ENCODE measurements at regions not wholly inside any gene's neighbourhood (a gene's known extent, or its start where the extent isn't known, plus 50 kb on each side); places are given as distances from the start of the nearest gene placed in this dataset.

- H3K4me1 ChIP-seq (ENCODE audit: control insufficient read depth in 5 of 5, insufficient read depth in 5 of 5, low read length in 5 of 5) = no peaks in the 10 kb centered on the region
- H3K9me3 ChIP-seq (ENCODE audit: control insufficient read depth in 4 of 4, insufficient read depth in 3 of 4, low read length in 3 of 4) = peaks cover 0 to 15% (median 7%) of the 10 kb centered on the region in 4 donors
- WGBS, 2 donors = 47 to 52% methylated on average over 7 of the region's 7 CpGs
- H3K27ac ChIP-seq (ENCODE audit: low read depth in 1 of 2, low read length in 1 of 2) = no peak overlapping the region
- DNase-seq (no peak), ATAC-seq (ENCODE audit: insufficient read depth, low FRiP score) (no peak)
- no peak overlapping the region for H3K4me3 ChIP-seq
- TF ChIP-seq, protein P1, sequence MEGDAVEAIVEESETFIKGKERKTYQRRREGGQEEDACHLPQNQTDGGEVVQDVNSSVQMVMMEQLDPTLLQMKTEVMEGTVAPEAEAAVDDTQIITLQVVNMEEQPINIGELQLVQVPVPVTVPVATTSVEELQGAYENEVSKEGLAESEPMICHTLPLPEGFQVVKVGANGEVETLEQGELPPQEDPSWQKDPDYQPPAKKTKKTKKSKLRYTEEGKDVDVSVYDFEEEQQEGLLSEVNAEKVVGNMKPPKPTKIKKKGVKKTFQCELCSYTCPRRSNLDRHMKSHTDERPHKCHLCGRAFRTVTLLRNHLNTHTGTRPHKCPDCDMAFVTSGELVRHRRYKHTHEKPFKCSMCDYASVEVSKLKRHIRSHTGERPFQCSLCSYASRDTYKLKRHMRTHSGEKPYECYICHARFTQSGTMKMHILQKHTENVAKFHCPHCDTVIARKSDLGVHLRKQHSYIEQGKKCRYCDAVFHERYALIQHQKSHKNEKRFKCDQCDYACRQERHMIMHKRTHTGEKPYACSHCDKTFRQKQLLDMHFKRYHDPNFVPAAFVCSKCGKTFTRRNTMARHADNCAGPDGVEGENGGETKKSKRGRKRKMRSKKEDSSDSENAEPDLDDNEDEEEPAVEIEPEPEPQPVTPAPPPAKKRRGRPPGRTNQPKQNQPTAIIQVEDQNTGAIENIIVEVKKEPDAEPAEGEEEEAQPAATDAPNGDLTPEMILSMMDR (IDR thresholded peaks at IDR 0.05; ENCODE audit: control extremely low read depth, extremely low read depth) = no peak
- no peaks in the 10 kb centered on the region for H3K27me3 ChIP-seq (ENCODE audit: control insufficient read depth in 3 of 3, insufficient read depth in 3 of 3, low read length in 2 of 3)
- no peak overlapping the region for H3K9ac ChIP-seq (ENCODE audit: insufficient read depth in 1 of 2, low read length in 2 of 2)
- no peaks in the 10 kb centered on the region for H3K36me3 ChIP-seq (ENCODE audit: control insufficient read depth in 4 of 4, insufficient read depth in 4 of 4, low read length in 4 of 4)
Measured at GRCh38 chr6:2522521-2522920, 228.2 kb downstream of the MYLK4 start.

GRCh38 chr6:2517855-2518473 lies 232.8 kb downstream of the MYLK4 start:
- WGBS, 2 donors = 81 to 88% methylated on average over 7 of the region's 7 CpGs
- TF ChIP-seq, protein P1 (IDR thresholded peaks at IDR 0.05; ENCODE audit: control extremely low read depth, extremely low read depth) = no peak
- H3K36me3 ChIP-seq (ENCODE audit: control insufficient read depth in 4 of 4, insufficient read depth in 4 of 4, low read length in 4 of 4) = no peaks in the 10 kb centered on the region
- DNase-seq (no peak), ATAC-seq (ENCODE audit: insufficient read depth, low FRiP score) (no peak)
- no peak overlapping the region for H3K9ac ChIP-seq (ENCODE audit: insufficient read depth in 1 of 2, low read length in 2 of 2)
- H3K9me3 ChIP-seq (ENCODE audit: control insufficient read depth in 4 of 4, insufficient read depth in 3 of 4, low read length in 3 of 4) = peaks cover 0 to 11% (median 7%) of the 10 kb centered on the region in 4 donors
- peaks cover 0 to 6% (median 0%) of the 10 kb centered on the region in 5 donors for H3K4me1 ChIP-seq (ENCODE audit: control insufficient read depth in 5 of 5, insufficient read depth in 5 of 5, low read length in 5 of 5)
- H3K27me3 ChIP-seq (ENCODE audit: control insufficient read depth in 3 of 3, insufficient read depth in 3 of 3, low read length in 2 of 3) = no peaks in the 10 kb centered on the region
- H3K27ac ChIP-seq (ENCODE audit: low read depth in 1 of 2, low read length in 1 of 2) = no peak overlapping the region
- H3K4me3 ChIP-seq = no peak overlapping the region

GRCh38 chr6:2517401-2517800 lies 233.3 kb downstream of the MYLK4 start:
- Histone ChIP-seq H3K36me3 (ENCODE audit: control insufficient read depth in 4 of 4, insufficient read depth in 4 of 4, low read length in 4 of 4) (no peaks in the 10 kb centered on the region), H3K27me3 (ENCODE audit: control insufficient read depth in 3 of 3, insufficient read depth in 3 of 3, low read length in 2 of 3) (no peaks in the 10 kb centered on the region), H3K27ac (ENCODE audit: low read depth in 1 of 2, low read length in 1 of 2) (no peak overlapping the region), H3K9ac (ENCODE audit: insufficient read depth in 1 of 2, low read length in 2 of 2) (no peak overlapping the region), H3K9me3 (ENCODE audit: control insufficient read depth in 4 of 4, insufficient read depth in 3 of 4, low read length in 3 of 4) (peaks cover 0 to 10% (median 7%) of the 10 kb centered on the region in 4 donors), H3K4me3 (no peak overlapping the region), H3K4me1 (ENCODE audit: control insufficient read depth in 5 of 5, insufficient read depth in 5 of 5, low read length in 5 of 5) (peaks cover 0 to 6% (median 0%) of the 10 kb centered on the region in 5 donors)
- no peak for ATAC-seq (ENCODE audit: insufficient read depth, low FRiP score)
- TF ChIP-seq, protein P1 (IDR thresholded peaks at IDR 0.05; ENCODE audit: control extremely low read depth, extremely low read depth) = no peak
- 87 to 93% methylated on average over 3 of the region's 3 CpGs for WGBS, 2 donors
- no peak for DNase-seq

GRCh38 chr6:2516059-2516458 lies 234.7 kb downstream of the MYLK4 start:
- H3K4me1 ChIP-seq (ENCODE audit: control insufficient read depth in 5 of 5, insufficient read depth in 5 of 5, low read length in 5 of 5) = peaks cover 0 to 6% (median 0%) of the 10 kb centered on the region in 5 donors
- H3K9me3 ChIP-seq (ENCODE audit: control insufficient read depth in 4 of 4, insufficient read depth in 3 of 4, low read length in 3 of 4) = peaks cover 0 to 10% (median 7%) of the 10 kb centered on the region in 4 donors
- no peaks in the 10 kb centered on the region for H3K36me3 ChIP-seq (ENCODE audit: control insufficient read depth in 4 of 4, insufficient read depth in 4 of 4, low read length in 4 of 4)
- TF ChIP-seq, protein P1 (IDR thresholded peaks at IDR 0.05; ENCODE audit: control extremely low read depth, extremely low read depth) = no peak
- no peak overlapping the region for H3K4me3 ChIP-seq
- H3K27me3 ChIP-seq (ENCODE audit: control insufficient read depth in 3 of 3, insufficient read depth in 3 of 3, low read length in 2 of 3) = no peaks in the 10 kb centered on the region
- no peak for DNase-seq
- H3K27ac ChIP-seq (ENCODE audit: low read depth in 1 of 2, low read length in 1 of 2) = no peak overlapping the region
- no peak overlapping the region for H3K9ac ChIP-seq (ENCODE audit: insufficient read depth in 1 of 2, low read length in 2 of 2)
- 91 to 94% methylated on average over 6 of the region's 6 CpGs for WGBS, 2 donors
- no peak for ATAC-seq (ENCODE audit: insufficient read depth, low FRiP score)

Data from lung (tissue), 11 donors.